ENCODE measurements at regions not wholly inside any gene's neighbourhood (a gene's known extent, or its start where the extent isn't known, plus 50 kb on each side); places are given as distances from the start of the nearest gene placed in this dataset.

GRCh38 chr10:113445736-113446135, 107.1 kb upstream of the HABP2 start:
- no peak for TF ChIP-seq CTCF (conservative IDR thresholded peaks at IDR 0.05; ENCODE audit: low read depth in 2 of 2)
- no peak for TF ChIP-seq REST (IDR thresholded peaks at IDR 0.05; ENCODE audit: unreplicated experiment)
- no peak for TF ChIP-seq EZH2 (IDR thresholded peaks at IDR 0.05; ENCODE audit: low read depth, unreplicated experiment)
